Dermis blood vessel endothelial cell (primary cell): ENCODE measurements at regions not wholly inside any gene's neighbourhood (a gene's known extent, or its start where the extent isn't known, plus 50 kb on each side); places are given as distances from the start of the nearest gene placed in this dataset.
A peak's percentile ranks its signal among the peaks of the same experiment; 100 is the strongest.
"Not testable (repeated sequence)": the region's sequence is repeated elsewhere in the genome, so short reads cannot be mapped to it uniquely, and the experiment has no call there.

ENCODE experiments used
- DNase-seq: peaks from one replicate; pipeline ENCODE4 v3.0.0; 2010

- no peak for DNase-seq
These were observed 168.1 kb upstream of the SATB1 start for GRCh38 chr3:18593231-18593630.

- DNase-seq: no peak
These were observed 166.0 kb upstream of the SATB1 start for GRCh38 chr3:18591120-18591519.

DNA sequence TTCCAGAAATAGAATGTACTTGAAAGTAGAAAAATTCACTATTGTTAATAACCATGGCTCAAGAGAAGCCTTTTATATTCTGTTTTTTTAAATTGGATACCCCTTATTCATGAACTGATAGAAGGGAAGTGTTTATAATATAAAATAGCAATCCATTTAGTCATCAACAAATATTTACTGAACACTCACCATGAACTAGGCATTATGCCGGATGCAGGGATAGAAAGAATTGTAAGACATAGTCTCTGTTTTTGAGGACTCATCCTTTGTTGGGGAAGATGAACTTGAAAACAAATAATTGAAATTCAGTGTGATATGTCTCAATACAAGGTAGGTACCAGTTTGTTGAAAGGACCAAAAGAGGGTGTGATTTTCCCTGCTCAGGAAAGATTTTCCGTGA, 160.9 kb upstream of the SATB1 start:
- no peak for DNase-seq

DNA sequence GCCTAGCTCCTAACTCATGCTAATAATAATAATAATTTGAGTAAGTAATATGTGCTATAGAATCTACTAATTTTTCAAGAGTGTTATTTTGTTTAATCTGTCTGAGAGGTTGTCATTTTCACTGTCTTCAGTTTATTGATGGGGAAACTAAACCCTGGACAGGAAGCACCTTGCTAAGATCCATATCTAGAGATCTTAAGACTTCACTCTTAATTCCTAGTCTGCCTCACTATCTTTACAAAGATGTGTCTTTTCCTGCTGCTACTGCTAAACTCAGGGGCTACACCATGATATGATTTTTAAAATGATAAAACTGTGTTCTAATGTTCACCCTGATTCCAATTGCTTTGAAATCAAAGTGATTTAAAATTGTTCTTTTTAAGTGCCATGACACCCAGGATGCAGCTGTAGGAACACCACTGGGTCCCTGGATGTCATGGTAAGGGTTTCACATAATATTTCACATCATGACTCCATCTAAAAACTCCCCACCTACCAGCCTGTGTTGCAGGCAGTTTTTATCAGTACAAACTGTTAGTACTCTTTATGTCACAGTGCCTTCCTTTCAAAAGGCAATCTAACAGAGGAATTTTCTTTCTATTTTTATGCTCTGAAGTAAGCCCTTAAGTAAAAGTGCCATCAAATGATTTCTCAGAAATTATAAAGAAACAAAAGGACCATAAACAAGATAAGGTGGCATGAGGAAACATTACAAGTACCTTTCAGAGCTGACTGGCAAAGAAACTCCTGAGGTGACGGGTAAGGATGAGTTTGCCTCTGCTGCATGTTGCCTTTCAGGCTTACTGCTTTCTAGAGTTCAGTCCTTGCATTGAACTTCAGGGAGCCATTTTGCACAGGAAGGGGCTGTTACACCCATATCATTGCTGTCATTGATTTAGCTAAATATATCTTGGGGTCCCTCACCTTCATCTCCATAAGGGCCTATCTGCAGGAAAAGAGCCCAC, 160.1 kb upstream of the SATB1 start:
- no peak for DNase-seq

DNA sequence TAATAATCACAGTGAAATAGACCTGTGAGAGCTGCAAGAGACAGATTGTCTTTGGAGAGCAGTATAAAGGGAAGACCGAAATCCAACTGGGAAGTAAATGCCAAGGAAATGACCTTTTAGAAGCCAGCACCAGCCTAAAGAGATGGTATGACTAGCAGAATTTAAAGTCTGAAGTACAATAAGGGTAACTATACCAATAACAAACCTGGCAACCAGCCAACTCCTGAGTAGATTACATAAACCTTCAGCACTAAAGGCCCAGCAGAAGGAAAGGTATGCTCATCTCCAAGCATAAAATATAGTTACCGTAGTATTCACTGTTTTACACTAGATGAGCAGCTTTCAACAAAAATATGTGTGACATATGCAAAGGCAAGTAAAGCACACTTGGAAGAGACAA, 155.1 kb upstream of the SATB1 start:
- no peak for DNase-seq

- DNase-seq: no peak
These were observed 154.5 kb upstream of the SATB1 start for GRCh38 chr3:18579661-18580060.

DNA sequence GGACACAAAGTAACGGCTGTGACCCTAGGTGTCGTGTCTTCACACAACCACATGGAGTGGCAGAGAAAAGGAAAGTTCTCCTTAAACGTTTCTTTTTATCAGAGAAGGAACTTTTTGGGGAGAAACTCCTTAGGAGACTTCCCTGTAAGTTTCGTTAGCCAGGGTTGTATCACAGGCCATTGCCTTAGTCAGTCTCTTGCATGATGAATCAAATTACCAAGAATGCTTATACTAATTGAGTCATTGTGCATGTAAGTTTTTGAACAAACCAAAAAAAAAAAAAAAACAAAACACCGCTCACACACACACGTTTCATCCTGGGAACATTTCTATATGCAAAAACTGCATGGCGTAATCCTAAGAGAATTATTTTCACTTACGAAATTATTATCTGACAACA, 150.4 kb upstream of the SATB1 start:
- DNase-seq: no peak

DNA sequence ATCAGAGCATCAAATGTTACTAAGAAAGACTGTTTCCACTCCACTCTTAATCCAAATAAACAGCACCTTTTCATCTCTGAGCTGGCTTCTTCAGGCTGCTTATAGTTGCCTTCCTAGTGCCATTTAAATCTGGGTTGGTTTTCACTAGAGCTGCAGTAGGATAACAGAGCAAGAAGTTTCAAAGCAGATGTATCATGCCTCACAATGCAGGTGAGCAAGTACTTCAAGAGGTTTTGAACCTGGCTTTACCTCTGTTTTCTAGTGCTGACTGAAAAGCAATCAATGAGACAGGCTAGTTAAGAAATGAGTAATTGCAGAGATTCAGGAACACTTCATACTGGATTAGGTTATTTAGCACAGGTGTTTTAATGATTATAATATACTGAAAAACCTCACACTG, 147.7 kb upstream of the SATB1 start:
- DNase-seq: no peak

DNA sequence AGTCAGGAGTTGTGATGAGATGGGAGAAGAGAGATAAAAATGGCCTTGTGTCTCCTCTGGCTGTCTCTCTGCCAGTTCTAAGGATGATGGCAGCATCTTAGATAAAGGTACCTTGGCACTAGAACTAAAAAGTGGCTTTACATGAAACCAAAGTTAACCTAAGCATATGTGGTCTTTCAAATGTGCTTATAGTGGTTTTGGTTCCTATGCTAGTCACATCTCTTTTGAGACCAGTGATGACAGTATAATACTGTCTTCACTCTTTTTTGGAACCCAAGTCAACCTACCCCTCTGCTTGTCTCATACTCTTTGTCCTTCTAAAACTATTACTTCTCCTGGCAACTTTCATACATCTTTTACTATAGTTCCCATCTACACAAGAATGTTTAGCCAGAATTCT, 142.2 kb upstream of the SATB1 start:
- no peak for DNase-seq

GRCh38 chr3:18562364-18563154, 137.4 kb upstream of the SATB1 start:
- DNase-seq: no peak

DNA sequence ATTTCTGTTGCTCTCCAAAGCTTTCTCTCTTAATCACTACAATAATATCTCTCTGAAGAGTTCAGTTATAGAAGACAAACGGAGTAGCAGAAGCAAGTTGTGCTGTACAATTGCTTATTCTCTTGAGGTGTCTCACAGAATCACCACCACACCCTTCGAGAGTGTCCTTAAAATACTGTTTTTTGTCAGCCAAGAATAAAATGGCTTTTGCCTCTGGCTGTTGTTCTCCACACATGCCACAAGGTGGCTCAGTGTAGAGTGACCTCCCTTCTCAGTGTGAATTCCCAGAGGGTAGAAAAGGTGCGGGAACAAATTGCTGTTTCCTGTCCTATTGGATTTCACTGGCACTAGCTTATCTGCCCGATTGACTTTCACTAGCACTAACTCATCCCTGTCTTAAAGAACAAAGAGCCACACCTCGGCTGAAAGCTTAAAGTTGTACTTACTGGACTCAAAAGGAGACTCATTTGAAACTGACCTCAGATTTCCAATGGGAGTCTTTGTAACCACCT, 134.2 kb upstream of the SATB1 start:
- peak; percentile 3 for DNase-seq

- no peak for DNase-seq
These were observed 133.4 kb upstream of the SATB1 start for GRCh38 chr3:18558507-18558906.

- DNase-seq: no peak
These were observed 132.1 kb upstream of the SATB1 start for GRCh38 chr3:18557216-18557615.

DNA sequence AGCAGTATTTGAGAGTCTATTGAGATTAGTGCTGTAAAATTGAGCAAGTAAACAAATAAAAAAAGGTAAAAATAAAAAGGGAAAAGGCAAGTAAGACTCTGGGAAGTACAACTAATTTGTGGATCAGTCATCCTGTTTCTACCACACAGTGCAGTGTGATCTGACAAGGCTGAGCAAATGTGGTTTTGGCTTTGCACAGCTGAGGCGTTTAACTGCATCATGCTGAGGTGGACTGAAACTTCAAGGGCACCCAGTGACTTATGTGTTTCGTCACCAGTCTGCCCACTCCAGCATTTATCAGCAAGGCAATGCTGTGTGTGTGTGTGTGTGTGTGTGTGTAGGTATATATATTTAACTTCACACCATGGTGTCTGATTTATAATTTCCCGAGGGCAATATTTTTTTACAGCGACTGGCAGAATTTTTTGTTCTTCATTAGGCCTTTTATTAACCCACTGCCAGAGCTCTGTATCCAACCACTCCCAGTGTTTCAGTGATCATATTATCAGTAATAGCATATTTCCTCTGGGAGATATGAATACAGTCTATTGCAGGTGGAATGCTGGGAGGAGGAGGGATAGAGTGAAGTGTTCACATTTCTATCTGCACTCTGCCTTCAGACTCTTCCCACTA, 131.5 kb upstream of the SATB1 start:
- no peak for DNase-seq

GRCh38 chr3:18556001-18556408, 130.9 kb upstream of the SATB1 start:
- DNase-seq: no peak

GRCh38 chr3:18552579-18553105, 127.5 kb upstream of the SATB1 start:
- DNase-seq: not testable (repeated sequence)

GRCh38 chr3:18546632-18547031, 121.5 kb upstream of the SATB1 start:
- no peak for DNase-seq

GRCh38 chr3:18544146-18544545, 119.0 kb upstream of the SATB1 start:
- DNase-seq: no peak

DNA sequence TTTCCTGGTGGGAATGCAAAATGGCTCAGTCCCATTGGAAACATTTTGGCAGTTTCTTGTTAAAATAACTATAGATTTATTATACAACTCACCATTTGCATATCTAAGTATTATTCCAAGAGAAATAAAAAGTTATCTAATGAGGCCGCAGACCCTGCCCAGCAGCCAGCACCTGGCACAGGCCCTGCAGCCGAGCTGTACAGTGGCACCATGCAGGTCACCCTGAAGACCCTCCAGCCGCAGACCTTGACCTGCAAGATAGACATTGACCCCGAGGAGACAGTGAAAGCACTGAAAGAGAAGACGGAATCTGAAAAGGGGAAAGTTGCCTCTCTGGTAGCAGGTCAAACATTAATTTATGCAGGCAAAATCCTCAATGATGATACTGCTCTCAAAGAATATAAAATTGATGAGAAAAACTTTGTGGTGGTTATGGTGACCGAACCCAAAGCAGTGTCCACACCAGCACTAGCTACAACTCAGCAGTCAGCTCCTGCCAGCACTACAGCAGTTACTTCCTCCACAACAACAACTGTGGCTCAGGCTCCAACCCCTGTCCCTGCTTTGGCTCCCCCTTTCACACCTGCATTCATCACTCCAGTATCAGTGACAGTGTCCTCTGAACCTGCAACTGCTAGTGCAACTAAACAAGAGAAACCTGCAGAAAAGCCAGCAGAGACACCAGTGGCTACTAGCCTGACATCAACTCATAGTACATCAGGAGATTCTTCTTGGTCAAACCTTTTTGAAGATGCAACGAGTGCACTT, 113.5 kb upstream of the SATB1 start:
- no peak for DNase-seq

- DNase-seq: no peak
These were observed 107.9 kb upstream of the SATB1 start for GRCh38 chr3:18533039-18533438.

DNA sequence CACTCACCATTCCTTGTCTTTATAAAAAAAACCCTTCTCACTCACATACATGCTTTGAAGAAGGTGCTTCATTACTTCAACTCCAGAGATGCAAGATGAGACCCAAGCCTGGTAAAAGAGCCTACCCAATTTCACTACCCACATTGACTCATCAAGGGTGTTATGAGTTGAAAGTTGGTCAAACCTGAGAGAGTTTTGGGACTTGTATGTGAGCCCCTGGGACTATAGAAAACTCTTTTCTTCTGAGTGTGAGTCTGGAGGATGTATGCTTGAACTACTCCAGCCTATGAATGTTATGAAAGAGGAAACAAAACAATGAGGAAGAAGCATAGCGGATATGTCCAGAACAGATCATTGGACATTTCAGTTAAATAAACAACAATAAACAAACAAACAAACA, 106.5 kb upstream of the SATB1 start:
- no peak for DNase-seq

GRCh38 chr3:18529631-18530030, 104.5 kb upstream of the SATB1 start:
- DNase-seq: no peak
